CD4-positive, alpha-beta T cell (primary cell): ENCODE measurements at regions not wholly inside any gene's neighbourhood (a gene's known extent, or its start where the extent isn't known, plus 50 kb on each side); places are given as distances from the start of the nearest gene placed in this dataset.

Experiments used
- ATAC-seq: fragments of 200-7000 bp; cut with Tn5 transposase; one replicate; pipeline ENCODE4 v1.10.0; 2022; ENCODE audit warnings: mild to moderate bottlenecking; ENCODE audit not compliant: poor library complexity
- CTCF ChIA-PET: fragments of 350-600 bp; sonication (Branson Sonifier 250); formaldehyde crosslinking; loops from one replicate; lab custom pipeline; 2021; ENCODE audit warnings: antibody characterized with exemption, inconsistent platforms; lab: Charles Lee
- POLR2A ChIA-PET: fragments of 350-600 bp; sonication (Branson Sonifier 250); formaldehyde crosslinking; loops from one replicate; lab custom pipeline; 2021; ENCODE audit warnings: antibody characterized with exemption, inconsistent platforms; lab: Charles Lee
- DNase-seq, 14 experiments: peaks; one replicate each; pipeline ENCODE4 v3.0.0-alpha.2; 2013 to 2020; ENCODE audit warnings: mixed read lengths in 2 of 14
- H3K27ac ChIP-seq, 2 donors: one replicate each; pipeline versions ENCODE4 v1.5.1 to v1.7.0; 2013; ENCODE audit warnings: low read length in 2 of 2, low read depth in 1 of 2, mild to moderate bottlenecking in 1 of 2
- H3K27me3 ChIP-seq, 2 experiments: 1 replicate in 1 of 2; 2 replicates in 1 of 2; pipeline versions ENCODE4 v1.6.1 to v1.7.0; 2013; ENCODE audit warnings: low read length in 2 of 2, control low read depth in 1 of 2, mild to moderate bottlenecking in 1 of 2, moderate library complexity in 1 of 2; ENCODE audit not compliant: insufficient read depth in 2 of 2, control insufficient read depth in 1 of 2
- H3K36me3 ChIP-seq: one replicate; pipeline ENCODE4 v1.6.1; 2013; ENCODE audit warnings: low read length, control low read depth; ENCODE audit not compliant: insufficient read depth
- H3K4me1 ChIP-seq: one replicate; pipeline ENCODE4 v1.6.1; 2013; ENCODE audit warnings: low read length, control low read depth; ENCODE audit not compliant: insufficient read depth
- H3K4me3 ChIP-seq: one replicate; pipeline ENCODE4 v1.5.1; 2013; ENCODE audit warnings: mild to moderate bottlenecking, low read length, moderate library complexity
- H3K9me3 ChIP-seq, 2 experiments: 1 replicate in 1 of 2; 2 replicates in 1 of 2; pipeline versions ENCODE4 v1.6.1 to v1.7.0; 2013; ENCODE audit warnings: low read length in 2 of 2, mild to moderate bottlenecking in 2 of 2, control low read depth in 1 of 2, moderate library complexity in 1 of 2; ENCODE audit not compliant: control insufficient read depth in 1 of 2, insufficient read depth in 1 of 2
- H3K27ac Mint-ChIP-seq: one replicate; pipeline ENCODE4 v1.8.0; 2020; ENCODE audit warnings: mixed read lengths
- H3K27me3 Mint-ChIP-seq: one replicate; pipeline ENCODE4 v1.8.0; 2021; ENCODE audit warnings: mixed read lengths
- H3K36me3 Mint-ChIP-seq: one replicate; pipeline ENCODE4 v1.8.0; 2021; ENCODE audit warnings: low read depth, mixed read lengths
- H3K4me1 Mint-ChIP-seq: one replicate; pipeline ENCODE4 v1.8.0; 2021; ENCODE audit warnings: low read depth, mixed read lengths
- H3K4me3 Mint-ChIP-seq: one replicate; pipeline ENCODE4 v1.8.0; 2020; ENCODE audit warnings: mild to moderate bottlenecking, mixed read lengths
- H3K9me3 Mint-ChIP-seq: one replicate; pipeline ENCODE4 v1.8.0; 2020; ENCODE audit warnings: mixed read lengths
- intact Hi-C, 2 experiments: fragments of 100-400 bp; cut with DNase I in 1 of 2; cut with micrococcal nuclease in 1 of 2; formaldehyde crosslinking; loops; one replicate each; pipeline versions ENCODE4 v1.15.1 to v1.9.0; 2023 to 2025; cut with DNase I, micrococcal nuclease
- TF ChIP-seq, protein P1 (sequence below): fragments of 200-600 bp; IDR thresholded peaks from one replicate; pipeline ENCODE4 v1.8.0; 2022; ENCODE audit warnings: antibody characterized with exemption, mild to moderate bottlenecking

DNA sequence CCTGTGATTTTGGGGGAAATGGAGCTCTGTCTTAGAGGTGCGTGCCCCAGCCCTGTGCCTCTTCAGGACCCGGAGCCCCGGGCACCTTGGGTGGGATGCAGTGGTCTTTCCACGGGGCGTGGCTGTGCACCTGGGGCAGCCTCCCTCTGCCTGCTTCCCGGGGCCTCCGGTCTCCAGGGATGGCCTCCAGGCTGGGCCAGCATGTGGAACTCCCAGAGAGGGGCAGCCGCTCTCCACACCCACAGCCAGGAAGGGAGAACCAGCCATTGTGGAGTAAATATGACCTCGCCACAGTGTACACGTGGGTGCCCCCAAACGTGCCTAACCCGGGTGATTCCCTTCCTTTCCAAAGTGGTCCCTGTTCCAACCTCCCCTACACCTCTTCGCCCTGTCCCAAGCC, 52.6 kb downstream of the JAKMIP3 start:
- H3K36me3 Mint-ChIP-seq: no peaks in the 10 kb centered on the region
- H3K27ac Mint-ChIP-seq: no peak overlapping the region

DNA sequence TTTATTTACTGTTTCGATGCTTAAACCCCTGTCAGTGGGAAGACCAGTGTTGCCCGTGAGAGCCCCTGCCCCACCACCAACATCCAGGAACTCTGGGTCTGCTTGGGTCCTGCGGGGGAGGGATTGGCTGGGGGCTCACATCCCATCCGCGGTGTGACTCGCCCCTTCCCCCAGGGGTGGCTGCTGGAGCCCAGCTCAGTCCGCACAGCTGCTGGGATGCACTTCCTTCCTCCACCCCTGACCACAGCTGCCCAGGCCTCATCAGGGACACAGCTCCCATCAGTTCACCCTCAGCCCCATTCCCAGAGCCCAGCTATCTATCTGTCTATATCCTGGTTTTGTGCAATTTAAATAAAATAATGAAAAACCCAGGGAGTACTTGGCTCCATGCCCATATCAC, 54.5 kb downstream of the JAKMIP3 start:
- Mint-ChIP-seq H3K27me3 (no peaks in the 10 kb centered on the region), H3K9me3 (no peaks in the 10 kb centered on the region), H3K4me3 (no peak overlapping the region), H3K36me3 (no peaks in the 10 kb centered on the region), H3K27ac (no peak overlapping the region), H3K4me1 (no peaks in the 10 kb centered on the region)
- Histone ChIP-seq H3K36me3 (no peaks in the 10 kb centered on the region), H3K27me3 (peaks cover 0 to 3% of the 10 kb centered on the region in 2 experiments), H3K27ac (no peak overlapping the region), H3K4me3 (no peak overlapping the region), H3K9me3 (peaks cover 0 to 2% of the 10 kb centered on the region in 2 experiments), H3K4me1 (no peaks in the 10 kb centered on the region)
- ATAC-seq (no peak), DNase-seq (no peak)
- TF ChIP-seq, protein P1, sequence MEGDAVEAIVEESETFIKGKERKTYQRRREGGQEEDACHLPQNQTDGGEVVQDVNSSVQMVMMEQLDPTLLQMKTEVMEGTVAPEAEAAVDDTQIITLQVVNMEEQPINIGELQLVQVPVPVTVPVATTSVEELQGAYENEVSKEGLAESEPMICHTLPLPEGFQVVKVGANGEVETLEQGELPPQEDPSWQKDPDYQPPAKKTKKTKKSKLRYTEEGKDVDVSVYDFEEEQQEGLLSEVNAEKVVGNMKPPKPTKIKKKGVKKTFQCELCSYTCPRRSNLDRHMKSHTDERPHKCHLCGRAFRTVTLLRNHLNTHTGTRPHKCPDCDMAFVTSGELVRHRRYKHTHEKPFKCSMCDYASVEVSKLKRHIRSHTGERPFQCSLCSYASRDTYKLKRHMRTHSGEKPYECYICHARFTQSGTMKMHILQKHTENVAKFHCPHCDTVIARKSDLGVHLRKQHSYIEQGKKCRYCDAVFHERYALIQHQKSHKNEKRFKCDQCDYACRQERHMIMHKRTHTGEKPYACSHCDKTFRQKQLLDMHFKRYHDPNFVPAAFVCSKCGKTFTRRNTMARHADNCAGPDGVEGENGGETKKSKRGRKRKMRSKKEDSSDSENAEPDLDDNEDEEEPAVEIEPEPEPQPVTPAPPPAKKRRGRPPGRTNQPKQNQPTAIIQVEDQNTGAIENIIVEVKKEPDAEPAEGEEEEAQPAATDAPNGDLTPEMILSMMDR: no peak
- intact Hi-C loops: no loop called here
- POLR2A ChIA-PET: no interaction called here
- CTCF ChIA-PET: no interaction called here

More for the DNA sequence above, 52.6 kb downstream of the JAKMIP3 start:
- TF ChIP-seq, protein P1: no peak
- peaks cover 0 to 5% of the 10 kb centered on the region in 2 experiments for H3K9me3 ChIP-seq
- intact Hi-C loops: no loop called here
- H3K36me3 ChIP-seq: no peaks in the 10 kb centered on the region
- Mint-ChIP-seq H3K4me1 (no peaks in the 10 kb centered on the region), H3K27me3 (no peaks in the 10 kb centered on the region), H3K4me3 (no peak overlapping the region), H3K9me3 (no peaks in the 10 kb centered on the region)
- H3K27ac ChIP-seq: no peak overlapping the region
- H3K4me3 ChIP-seq: no peak overlapping the region
- no peaks in the 10 kb centered on the region for H3K4me1 ChIP-seq
- ChIA-PET POLR2A (interaction anchor here (0.5 kb wide), 1 partner anchor 1599 kb away, joined by 3 read pairs; no protein-coding TSS in a partner anchor), CTCF (interaction anchor here (1.2 kb wide), 1 partner anchor 8 kb away, joined by 3 read pairs; no protein-coding TSS in a partner anchor)
- peaks cover 0 to 3% of the 10 kb centered on the region in 2 experiments for H3K27me3 ChIP-seq
- ATAC-seq (no peak), DNase-seq (no peak)

DNA sequence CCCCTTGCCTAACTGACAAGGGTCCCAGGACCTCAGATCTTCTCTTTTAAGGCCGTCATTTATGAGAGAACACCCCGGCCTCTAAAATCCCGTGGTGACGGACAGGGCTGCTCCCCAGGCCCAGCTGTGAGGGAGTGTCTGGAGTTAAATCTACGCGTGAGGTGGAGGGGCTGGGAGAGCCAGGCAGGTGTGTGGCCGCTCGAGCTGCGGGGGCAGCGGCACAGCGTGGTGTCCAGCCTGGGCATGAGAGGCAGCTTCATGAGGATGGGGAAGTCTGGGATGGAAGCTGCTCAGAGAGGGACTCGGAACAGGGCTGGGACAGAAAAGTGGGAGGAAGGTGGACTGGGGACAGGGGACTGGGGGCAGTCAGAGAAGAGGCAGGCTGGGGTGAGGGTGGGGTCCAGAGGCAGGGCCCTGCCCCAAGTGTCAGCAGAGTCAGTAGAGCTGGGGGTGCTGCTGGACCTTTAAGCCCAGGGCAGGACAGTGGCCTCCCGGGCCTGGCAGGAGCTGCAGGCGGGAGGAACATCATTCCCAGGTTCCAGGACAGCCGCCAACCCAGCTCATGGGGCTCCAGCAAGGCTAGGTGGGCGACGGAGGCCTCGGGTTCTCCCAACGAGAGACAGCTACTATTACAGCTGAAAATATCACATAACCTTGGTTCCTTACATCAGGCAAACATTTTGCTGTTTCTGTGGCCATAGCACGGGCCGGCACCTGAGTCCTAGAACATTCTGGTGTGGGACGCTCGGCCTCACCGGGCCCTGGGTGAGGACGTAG, 55.2 kb downstream of the JAKMIP3 start:
- Mint-ChIP-seq H3K9me3 (no peaks in the 10 kb centered on the region), H3K27ac (no peak overlapping the region), H3K36me3 (no peaks in the 10 kb centered on the region), H3K4me1 (no peaks in the 10 kb centered on the region), H3K27me3 (no peaks in the 10 kb centered on the region), H3K4me3 (no peak overlapping the region)
- Histone ChIP-seq H3K27ac (no peak overlapping the region), H3K4me3 (no peak overlapping the region), H3K9me3 (no peaks in the 10 kb centered on the region), H3K36me3 (no peaks in the 10 kb centered on the region), H3K4me1 (no peaks in the 10 kb centered on the region), H3K27me3 (peaks cover 0 to 3% of the 10 kb centered on the region in 2 experiments)
- ChIA-PET CTCF (no interaction called here), POLR2A (no interaction called here)
- intact Hi-C loops: no loop called here
- DNase-seq (no peak), ATAC-seq (no peak)
- TF ChIP-seq, protein P1: no peak
